PC-3 (cell line): ENCODE measurements at regions not wholly inside any gene's neighbourhood (a gene's known extent, or its start where the extent isn't known, plus 50 kb on each side); places are given as distances from the start of the nearest gene placed in this dataset.

ENCODE experiments used
- CTCF ChIP-seq: fragments of 300-600 bp; sonication (generic); conservative IDR thresholded peaks from 2 replicates; pipeline ENCODE4 v1.5.1; 2017; ENCODE audit warnings: antibody characterized with exemption, low read depth, mild to moderate bottlenecking, low read length
- EZH2 ChIP-seq: fragments of 300-600 bp; sonication (generic); IDR thresholded peaks from one replicate; pipeline ENCODE4 v1.6.1; 2017; ENCODE audit warnings: antibody characterized with exemption, mild to moderate bottlenecking, low read length; ENCODE audit not compliant: unreplicated experiment

GRCh38 chr1:70628973-70629372 lies 217.9 kb downstream of the CTH start:
- TF ChIP-seq CTCF (no peak), EZH2 (no peak)
